Muscle of leg (tissue), 3 donors: ENCODE measurements at regions not wholly inside any gene's neighbourhood (a gene's known extent, or its start where the extent isn't known, plus 50 kb on each side); places are given as distances from the start of the nearest gene placed in this dataset.
A peak's percentile ranks its signal among the peaks of the same experiment; 100 is the strongest.

Experiments used
- DNase-seq: peaks from one replicate; pipeline ENCODE4 v3.0.0; 2013
- H3K27ac ChIP-seq: one replicate; pipeline ENCODE4 v1.5.1; 2013; ENCODE audit warnings: mild to moderate bottlenecking, low read length, control low read depth
- H3K27me3 ChIP-seq: one replicate; pipeline ENCODE4 v1.6.1; 2013; ENCODE audit warnings: low read length; ENCODE audit not compliant: control insufficient read depth, insufficient read depth
- H3K36me3 ChIP-seq: one replicate; pipeline ENCODE4 v1.6.1; 2013; ENCODE audit warnings: low read length; ENCODE audit not compliant: control insufficient read depth, insufficient read depth
- H3K4me1 ChIP-seq: one replicate; pipeline ENCODE4 v1.6.1; 2013; ENCODE audit warnings: low read length; ENCODE audit not compliant: control insufficient read depth, insufficient read depth
- H3K4me3 ChIP-seq: one replicate; pipeline ENCODE4 v1.5.1; 2013; ENCODE audit warnings: low read length, control low read depth
- H3K9me3 ChIP-seq: replicated peaks from 2 replicates; pipeline ENCODE4 v1.6.1; 2013; ENCODE audit warnings: low read depth, low read length; ENCODE audit not compliant: control insufficient read depth
- WGBS: methylation state at CpG from one replicate; pipeline ENCODE4 v1.1.5; 2013; ENCODE audit warnings: missing lambda C conversion rate; ENCODE audit not compliant: insufficient coverage; 5-methylcytosine and 5-hydroxymethylcytosine counted together

GRCh38 chr4:171002246-171002645, 811.0 kb upstream of the GALNTL6 start:
- Histone ChIP-seq H3K4me3 (no peak overlapping the region), H3K9me3 (no peaks in the 10 kb centered on the region)
- no CpG with 5 or more reads among the region's 1 CpG for WGBS

DNA sequence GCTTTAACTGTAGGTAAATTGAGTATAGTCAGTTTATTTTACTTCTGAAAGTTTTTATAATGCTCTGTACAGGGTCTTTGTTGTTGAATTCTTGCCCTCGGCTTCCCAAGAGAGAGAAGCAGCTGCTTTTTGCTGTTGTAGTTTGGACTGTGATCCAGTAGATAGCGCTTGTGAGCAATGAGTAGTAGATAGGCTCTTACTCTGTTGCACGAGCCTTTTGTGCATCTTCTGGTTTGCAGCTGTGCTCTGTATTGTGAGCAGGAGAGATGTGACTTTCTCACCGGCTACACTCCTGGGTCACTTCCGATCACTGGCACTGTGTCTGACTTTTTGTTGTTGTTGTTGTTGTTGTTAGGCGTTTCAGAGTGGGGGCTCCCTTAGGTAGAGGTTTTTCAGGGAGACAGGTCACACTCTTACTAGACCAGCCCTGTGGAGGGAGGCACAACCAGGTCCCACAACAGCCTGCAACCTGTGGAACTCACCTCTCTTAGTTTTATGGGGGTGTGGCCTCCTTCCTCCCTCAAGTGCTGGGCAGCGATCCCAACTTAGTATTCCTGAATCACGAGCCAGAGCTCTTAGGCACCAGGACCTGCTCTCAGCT, 822.1 kb upstream of the GALNTL6 start:
- Histone ChIP-seq H3K36me3 (no peaks in the 10 kb centered on the region), H3K27me3 (no peaks in the 10 kb centered on the region), H3K4me1 (no peaks in the 10 kb centered on the region), H3K9me3 (peaks cover 7% of the 10 kb centered on the region), H3K27ac (no peak overlapping the region), H3K4me3 (no peak overlapping the region)
- 15% methylated on average over 3 of the region's 8 CpGs for WGBS
- peak; percentile 7 for DNase-seq

More at GRCh38 chr4:171002246-171002645, 811.0 kb upstream of the GALNTL6 start:
- Histone ChIP-seq H3K27ac (no peak overlapping the region), H3K36me3 (no peaks in the 10 kb centered on the region), H3K4me1 (no peaks in the 10 kb centered on the region), H3K27me3 (no peaks in the 10 kb centered on the region)
- no peak for DNase-seq

GRCh38 chr4:170988446-170988845, 824.8 kb upstream of the GALNTL6 start:
- WGBS: no CpG with 5 or more reads among the region's 1 CpG
- Histone ChIP-seq H3K36me3 (no peaks in the 10 kb centered on the region), H3K27ac (no peak overlapping the region), H3K9me3 (peaks cover 7% of the 10 kb centered on the region), H3K27me3 (no peaks in the 10 kb centered on the region), H3K4me1 (no peaks in the 10 kb centered on the region), H3K4me3 (no peak overlapping the region)
- DNase-seq: no peak

DNA sequence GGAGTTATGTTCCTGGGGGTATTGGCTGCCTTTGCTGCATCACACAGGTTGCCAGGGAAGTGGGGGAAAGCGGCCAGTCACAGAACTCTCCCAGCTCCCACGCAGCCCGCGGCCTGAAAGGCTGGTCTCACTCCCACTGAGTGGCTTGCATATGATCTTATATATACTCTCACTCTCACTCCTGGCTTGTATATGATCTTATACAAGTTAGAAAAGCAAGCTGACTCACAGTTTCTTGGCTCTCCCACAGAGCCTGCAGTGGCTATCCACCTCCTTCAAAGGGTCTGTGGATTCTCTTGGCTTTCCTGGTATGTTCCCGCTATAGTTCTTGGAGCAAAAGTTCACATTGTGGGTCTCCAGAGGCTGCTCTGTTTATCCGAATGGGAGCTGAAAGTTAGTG, 833.5 kb upstream of the GALNTL6 start:
- 33% methylated on average over 1 of the region's 6 CpGs for WGBS
- no peaks in the 10 kb centered on the region for H3K27me3 ChIP-seq
- H3K4me3 ChIP-seq: no peak overlapping the region
- no peak overlapping the region for H3K27ac ChIP-seq
- H3K9me3 ChIP-seq: peaks cover 4% of the 10 kb centered on the region
- H3K36me3 ChIP-seq: no peaks in the 10 kb centered on the region
- H3K4me1 ChIP-seq: no peaks in the 10 kb centered on the region
- peak; percentile 49 for DNase-seq

GRCh38 chr4:170978990-170979389, 834.2 kb upstream of the GALNTL6 start:
- WGBS: 93% methylated on average over 5 of the region's 6 CpGs
- no peaks in the 10 kb centered on the region for H3K27me3 ChIP-seq
- no peak for DNase-seq
- no peaks in the 10 kb centered on the region for H3K36me3 ChIP-seq
- H3K4me3 ChIP-seq: no peak overlapping the region
- peaks cover 4% of the 10 kb centered on the region for H3K9me3 ChIP-seq
- H3K4me1 ChIP-seq: no peaks in the 10 kb centered on the region
- no peak overlapping the region for H3K27ac ChIP-seq

- Histone ChIP-seq H3K27me3 (no peaks in the 10 kb centered on the region), H3K36me3 (no peaks in the 10 kb centered on the region), H3K27ac (no peak overlapping the region), H3K4me1 (no peaks in the 10 kb centered on the region), H3K4me3 (no peak overlapping the region), H3K9me3 (no peaks in the 10 kb centered on the region)
- no CpG with 5 or more reads among the region's 3 CpGs for WGBS
- no peak for DNase-seq
Observed at GRCh38 chr4:170949084-170949483, 859.3 kb upstream of the AADAT start.

GRCh38 chr4:170940043-170940724, 850.4 kb upstream of the AADAT start:
- no peak for DNase-seq
- Histone ChIP-seq H3K9me3 (peaks cover 10% of the 10 kb centered on the region), H3K36me3 (no peaks in the 10 kb centered on the region), H3K27me3 (no peaks in the 10 kb centered on the region), H3K4me3 (no peak overlapping the region), H3K27ac (no peak overlapping the region), H3K4me1 (no peaks in the 10 kb centered on the region)
- 31% methylated on average over 3 of the region's 7 CpGs for WGBS

GRCh38 chr4:170938588-170938987, 848.8 kb upstream of the AADAT start:
- no peak for DNase-seq
- no CpG with 5 or more reads among the region's 1 CpG for WGBS
- H3K27me3 ChIP-seq: no peaks in the 10 kb centered on the region
- H3K36me3 ChIP-seq: no peaks in the 10 kb centered on the region
- H3K4me3 ChIP-seq: no peak overlapping the region
- H3K9me3 ChIP-seq: peaks cover 10% of the 10 kb centered on the region
- H3K4me1 ChIP-seq: no peaks in the 10 kb centered on the region
- no peak overlapping the region for H3K27ac ChIP-seq

GRCh38 chr4:170931321-170931720, 841.6 kb upstream of the AADAT start:
- WGBS: no CpG with 5 or more reads among the region's 2 CpGs
- Histone ChIP-seq H3K4me1 (no peaks in the 10 kb centered on the region), H3K27ac (no peak overlapping the region), H3K36me3 (no peaks in the 10 kb centered on the region), H3K27me3 (no peaks in the 10 kb centered on the region), H3K4me3 (no peak overlapping the region), H3K9me3 (no peaks in the 10 kb centered on the region)
- no peak for DNase-seq

GRCh38 chr4:170888660-170889059, 798.9 kb upstream of the AADAT start:
- no peaks in the 10 kb centered on the region for H3K36me3 ChIP-seq
- no peaks in the 10 kb centered on the region for H3K27me3 ChIP-seq
- H3K4me1 ChIP-seq: peaks cover 2% of the 10 kb centered on the region
- no peak overlapping the region for H3K4me3 ChIP-seq
- H3K27ac ChIP-seq: no peak overlapping the region
- no peak for DNase-seq
- H3K9me3 ChIP-seq: peaks cover 2% of the 10 kb centered on the region
